GM12891 (cell line): ENCODE measurements at regions not wholly inside any gene's neighbourhood (a gene's known extent, or its start where the extent isn't known, plus 50 kb on each side); places are given as distances from the start of the nearest gene placed in this dataset.

Experiments
- PAX5 ChIP-seq: IDR thresholded peaks from 2 replicates; pipeline ENCODE4 v1.6.1; 2011; ENCODE audit warnings: low read length, moderate library complexity, mild to moderate bottlenecking; ENCODE audit not compliant: insufficient read depth, severe bottlenecking
- POLR2A ChIP-seq: IDR thresholded peaks from 2 replicates; pipeline ENCODE4 v1.6.1; 2011; ENCODE audit warnings: low read depth, low read length, control low read depth
- POLR2AphosphoS5 ChIP-seq: IDR thresholded peaks from 2 replicates; pipeline ENCODE4 v1.6.1; 2011; ENCODE audit warnings: low read depth, low read length, control low read depth
- SPI1 ChIP-seq: IDR thresholded peaks from 2 replicates; pipeline ENCODE4 v1.6.1; 2011; ENCODE audit warnings: low read depth, low read length, control low read depth
- TAF1 ChIP-seq: IDR thresholded peaks from 2 replicates; pipeline ENCODE4 v1.6.1; 2011; ENCODE audit warnings: low read depth, low read length, control low read depth

GRCh38 chr6:159631886-159632285, 61.2 kb downstream of the SOD2 start:
- no peak for TF ChIP-seq POLR2A
- no peak for TF ChIP-seq POLR2AphosphoS5
- no peak for TF ChIP-seq PAX5
- TF ChIP-seq TAF1 = no peak
- no peak for TF ChIP-seq SPI1
